ENCODE measurements at regions not wholly inside any gene's neighbourhood (a gene's known extent, or its start where the extent isn't known, plus 50 kb on each side); places are given as distances from the start of the nearest gene placed in this dataset.

GRCh38 chr16:24667244-24667764 is 62.1 kb upstream of the TNRC6A start:
- no peak overlapping the region for H3K14ac ChIP-seq (ENCODE audit: low read length in 2 of 2)
- no peak overlapping the region for H3K4ac ChIP-seq (ENCODE audit: low read depth in 1 of 2, low read length in 2 of 2)
- no peak overlapping the region for H4K91ac ChIP-seq (ENCODE audit: low read length)
- H3K79me1 ChIP-seq (replicated peaks; ENCODE audit: low read length, poor library complexity, severe bottlenecking): no peaks in the 10 kb centered on the region
- no peak overlapping the region for H2AK5ac ChIP-seq (ENCODE audit: low read length, severe bottlenecking)
- DNase-seq: peak; percentile 31
- no peak overlapping the region for H2BK15ac ChIP-seq (ENCODE audit: low read depth, poor library complexity, severe bottlenecking)
- no peaks in the 10 kb centered on the region for H3K27me3 ChIP-seq (ENCODE audit: control insufficient read depth in 1 of 2, insufficient read depth in 1 of 2, low read length in 2 of 2)
- H3K4me2 ChIP-seq (ENCODE audit: low read length, poor library complexity, severe bottlenecking): no peak overlapping the region
- H3K18ac ChIP-seq (ENCODE audit: low read depth in 1 of 2, low read length in 2 of 2): no peak overlapping the region
- no peak overlapping the region for H3K27ac ChIP-seq (ENCODE audit: low read length, poor library complexity, severe bottlenecking)
- no peak overlapping the region for H2BK5ac ChIP-seq (ENCODE audit: low read depth, low read length, poor library complexity, severe bottlenecking)
- WGBS: 82% methylated on average over 3 of the region's 4 CpGs
- H3K23ac ChIP-seq (ENCODE audit: low read length in 2 of 2): no peak overlapping the region
- no peaks in the 10 kb centered on the region for H3K9me3 ChIP-seq (ENCODE audit: control insufficient read depth, low read length)
- H3K4me1 ChIP-seq (ENCODE audit: control insufficient read depth, insufficient read depth, low read depth, low read length): peaks cover 20% of the 10 kb centered on the region
- H2AFZ ChIP-seq (ENCODE audit: low read depth, low read length): no peak overlapping the region
- no peaks in the 10 kb centered on the region for H3K36me3 ChIP-seq (ENCODE audit: control insufficient read depth in 1 of 2, insufficient read depth in 2 of 2, low read depth in 1 of 2, low read length in 2 of 2)
- no peak overlapping the region for H4K8ac ChIP-seq (ENCODE audit: low read length)
- H2BK120ac ChIP-seq (ENCODE audit: low read depth, low read length): no peak overlapping the region
- H3K4me3 ChIP-seq (ENCODE audit: insufficient read depth in 1 of 2, low read depth in 1 of 2, low read length in 2 of 2): no peak overlapping the region
- H3K9ac ChIP-seq (ENCODE audit: low read length): no peak overlapping the region
- peak overlapping the region in 1 of 2 experiments; percentile 1 for H2BK12ac ChIP-seq (ENCODE audit: low read length in 2 of 2)

- peak overlapping the region; percentile 2 to 58 for H3K18ac ChIP-seq (ENCODE audit: low read depth in 1 of 2, low read length in 2 of 2)
Measured at GRCh38 chr16:24668481-24669061, 60.9 kb upstream of the TNRC6A start.

GRCh38 chr16:24670623-24671454 is 58.6 kb upstream of the TNRC6A start:
- Histone ChIP-seq H3K9me3 (ENCODE audit: control insufficient read depth, low read length) (no peaks in the 10 kb centered on the region), H3K18ac (ENCODE audit: low read depth in 1 of 2, low read length in 2 of 2) (peak overlapping the region in 1 of 2 experiments; percentile 83), H3K14ac (ENCODE audit: low read length in 2 of 2) (no peak overlapping the region), H3K4me1 (ENCODE audit: control insufficient read depth, insufficient read depth, low read depth, low read length) (peaks cover 20% of the 10 kb centered on the region), H2BK15ac (ENCODE audit: low read depth, poor library complexity, severe bottlenecking) (no peak overlapping the region), H3K27ac (ENCODE audit: low read length, poor library complexity, severe bottlenecking) (peak overlapping the region; percentile 37), H2AFZ (ENCODE audit: low read depth, low read length) (no peak overlapping the region), H4K91ac (ENCODE audit: low read length) (peak overlapping the region; percentile 68), H3K27me3 (ENCODE audit: control insufficient read depth in 1 of 2, insufficient read depth in 1 of 2, low read length in 2 of 2) (no peaks in the 10 kb centered on the region), H3K4ac (ENCODE audit: low read depth in 1 of 2, low read length in 2 of 2) (no peak overlapping the region), H3K4me3 (ENCODE audit: insufficient read depth in 1 of 2, low read depth in 1 of 2, low read length in 2 of 2) (peak overlapping the region in 1 of 2 experiments; percentile 41), H2BK5ac (ENCODE audit: low read depth, low read length, poor library complexity, severe bottlenecking) (no peak overlapping the region), H2BK120ac (ENCODE audit: low read depth, low read length) (peak overlapping the region; percentile 61), H3K23ac (ENCODE audit: low read length in 2 of 2) (peak overlapping the region in 1 of 2 experiments; percentile 36), H3K4me2 (ENCODE audit: low read length, poor library complexity, severe bottlenecking) (peak overlapping the region; percentile 5), H3K79me1 (replicated peaks; ENCODE audit: low read length, poor library complexity, severe bottlenecking) (no peaks in the 10 kb centered on the region), H2AK5ac (ENCODE audit: low read length, severe bottlenecking) (no peak overlapping the region), H2BK12ac (ENCODE audit: low read length in 2 of 2) (peak overlapping the region; percentile 33 to 89), H4K8ac (ENCODE audit: low read length) (peak overlapping the region; percentile 82), H3K9ac (ENCODE audit: low read length) (peak overlapping the region; percentile 70), H3K36me3 (ENCODE audit: control insufficient read depth in 1 of 2, insufficient read depth in 2 of 2, low read depth in 1 of 2, low read length in 2 of 2) (no peaks in the 10 kb centered on the region)
- 38% methylated on average over 21 of the region's 22 CpGs for WGBS
- peak; percentile 96 for DNase-seq

More at GRCh38 chr16:24668481-24669061, 60.9 kb upstream of the TNRC6A start:
- peak; percentile 86 for DNase-seq
- no peak overlapping the region for H2AK5ac ChIP-seq (ENCODE audit: low read length, severe bottlenecking)
- no peak overlapping the region for H2BK15ac ChIP-seq (ENCODE audit: low read depth, poor library complexity, severe bottlenecking)
- H2AFZ ChIP-seq (ENCODE audit: low read depth, low read length): no peak overlapping the region
- H3K23ac ChIP-seq (ENCODE audit: low read length in 2 of 2): no peak overlapping the region
- H2BK5ac ChIP-seq (ENCODE audit: low read depth, low read length, poor library complexity, severe bottlenecking): no peak overlapping the region
- H3K9ac ChIP-seq (ENCODE audit: low read length): peak overlapping the region; percentile 82
- no peak overlapping the region for H4K8ac ChIP-seq (ENCODE audit: low read length)
- peak overlapping the region in 1 of 2 experiments; percentile 76 for H2BK12ac ChIP-seq (ENCODE audit: low read length in 2 of 2)
- no peaks in the 10 kb centered on the region for H3K36me3 ChIP-seq (ENCODE audit: control insufficient read depth in 1 of 2, insufficient read depth in 2 of 2, low read depth in 1 of 2, low read length in 2 of 2)
- no peaks in the 10 kb centered on the region for H3K79me1 ChIP-seq (replicated peaks; ENCODE audit: low read length, poor library complexity, severe bottlenecking)
- peaks cover 20% of the 10 kb centered on the region for H3K4me1 ChIP-seq (ENCODE audit: control insufficient read depth, insufficient read depth, low read depth, low read length)
- H3K4me2 ChIP-seq (ENCODE audit: low read length, poor library complexity, severe bottlenecking): no peak overlapping the region
- H3K27me3 ChIP-seq (ENCODE audit: control insufficient read depth in 1 of 2, insufficient read depth in 1 of 2, low read length in 2 of 2): no peaks in the 10 kb centered on the region
- H2BK120ac ChIP-seq (ENCODE audit: low read depth, low read length): no peak overlapping the region
- H3K9me3 ChIP-seq (ENCODE audit: control insufficient read depth, low read length): no peaks in the 10 kb centered on the region
- peak overlapping the region in 1 of 2 experiments; percentile 71 for H3K4ac ChIP-seq (ENCODE audit: low read depth in 1 of 2, low read length in 2 of 2)
- H3K14ac ChIP-seq (ENCODE audit: low read length in 2 of 2): no peak overlapping the region
- H3K4me3 ChIP-seq (ENCODE audit: insufficient read depth in 1 of 2, low read depth in 1 of 2, low read length in 2 of 2): peak overlapping the region in 1 of 2 experiments; percentile 60
- H4K91ac ChIP-seq (ENCODE audit: low read length): no peak overlapping the region
- 59% methylated on average over 7 of the region's 9 CpGs for WGBS
- H3K27ac ChIP-seq (ENCODE audit: low read length, poor library complexity, severe bottlenecking): peak overlapping the region; percentile 65

- Histone ChIP-seq H3K23ac (ENCODE audit: low read length in 2 of 2) (no peak overlapping the region), H3K9me3 (ENCODE audit: control insufficient read depth, low read length) (no peaks in the 10 kb centered on the region), H2AK5ac (ENCODE audit: low read length, severe bottlenecking) (no peak overlapping the region), H2BK12ac (ENCODE audit: low read length in 2 of 2) (peak overlapping the region in 1 of 2 experiments; percentile 54), H2AFZ (ENCODE audit: low read depth, low read length) (no peak overlapping the region), H3K4me2 (ENCODE audit: low read length, poor library complexity, severe bottlenecking) (no peak overlapping the region), H3K4ac (ENCODE audit: low read depth in 1 of 2, low read length in 2 of 2) (no peak overlapping the region), H4K91ac (ENCODE audit: low read length) (peak overlapping the region; percentile 68), H3K79me1 (replicated peaks; ENCODE audit: low read length, poor library complexity, severe bottlenecking) (no peaks in the 10 kb centered on the region), H2BK120ac (ENCODE audit: low read depth, low read length) (no peak overlapping the region), H3K18ac (ENCODE audit: low read depth in 1 of 2, low read length in 2 of 2) (peak overlapping the region in 1 of 2 experiments; percentile 83), H2BK5ac (ENCODE audit: low read depth, low read length, poor library complexity, severe bottlenecking) (no peak overlapping the region), H3K9ac (ENCODE audit: low read length) (peak overlapping the region; percentile 70), H2BK15ac (ENCODE audit: low read depth, poor library complexity, severe bottlenecking) (no peak overlapping the region), H3K27ac (ENCODE audit: low read length, poor library complexity, severe bottlenecking) (no peak overlapping the region), H3K14ac (ENCODE audit: low read length in 2 of 2) (no peak overlapping the region), H3K4me3 (ENCODE audit: insufficient read depth in 1 of 2, low read depth in 1 of 2, low read length in 2 of 2) (no peak overlapping the region), H3K4me1 (ENCODE audit: control insufficient read depth, insufficient read depth, low read depth, low read length) (peaks cover 20% of the 10 kb centered on the region), H3K27me3 (ENCODE audit: control insufficient read depth in 1 of 2, insufficient read depth in 1 of 2, low read length in 2 of 2) (no peaks in the 10 kb centered on the region), H3K36me3 (ENCODE audit: control insufficient read depth in 1 of 2, insufficient read depth in 2 of 2, low read depth in 1 of 2, low read length in 2 of 2) (no peaks in the 10 kb centered on the region), H4K8ac (ENCODE audit: low read length) (no peak overlapping the region)
- 88% methylated on average over 10 of the region's 10 CpGs for WGBS
- no peak for DNase-seq
Measured at GRCh38 chr16:24671455-24671954, 57.9 kb upstream of the TNRC6A start.
